A549 (cell line): ENCODE measurements at regions not wholly inside any gene's neighbourhood (a gene's known extent, or its start where the extent isn't known, plus 50 kb on each side); places are given as distances from the start of the nearest gene placed in this dataset.

Experiments
- ATAC-seq, 2 experiments: fragments of 200-7000 bp in 1 of 2; fragments of >200 bp in 1 of 2; cut with Nextera tagmentation in 1 of 2; cut with Tn5 transposase in 1 of 2; 3 replicates each; pipeline versions ENCODE4 v1.8.0 to v1.9.1; 2018 to 2020; ENCODE audit warnings: mild to moderate bottlenecking in 1 of 2, moderate library complexity in 1 of 2
- CTCF ChIA-PET: fragments of 300-600 bp; sonication (Branson Sonifier 250); formaldehyde crosslinking; extraction: SDS; loops from one replicate; lab custom pipeline; 2021; ENCODE audit warnings: antibody characterized with exemption, inconsistent platforms; lab: Yijun Ruan, JAX
- POLR2A ChIA-PET: fragments of 350-600 bp; formaldehyde crosslinking; extraction: SDS; loops from one replicate; lab custom pipeline; 2021; ENCODE audit warnings: antibody characterized with exemption, inconsistent platforms; lab: Yijun Ruan, JAX
- DNase-seq, 2 experiments: peaks; one replicate each; pipeline versions ENCODE4 v3.0.0 to v3.0.0-alpha.2; 2011 to 2016; ENCODE audit warnings: low read depth in 1 of 2, low spot score in 1 of 2
- FAIRE-seq: peaks from 2 replicates; lab custom pipeline; 2011; peaks lifted over from hg19 to GRCh38; lab: Jason Lieb, UNC
- H3K27ac ChIP-seq, 2 experiments: fragments of >200 bp; sonication (Bioruptor Twin); formaldehyde crosslinking; 3 replicates each; pipeline ENCODE4 v1.5.1; 2016 to 2017
- H3K4me1 ChIP-seq: fragments of >200 bp; sonication (Bioruptor Twin); formaldehyde crosslinking; 3 replicates; pipeline ENCODE4 v1.6.1; 2016
- H3K4me2 ChIP-seq: fragments of >200 bp; sonication (Bioruptor Twin); formaldehyde crosslinking; 3 replicates; pipeline ENCODE4 v1.6.1; 2016
- H3K4me3 ChIP-seq: fragments of >200 bp; sonication (Bioruptor Twin); formaldehyde crosslinking; 3 replicates; pipeline ENCODE4 v1.5.1; 2016
- H3K9me3 ChIP-seq: fragments of >200 bp; sonication (Bioruptor Twin); formaldehyde crosslinking; 3 replicates; pipeline ENCODE4 v1.6.1; 2016
- ATOH8 ChIP-seq: fragments of 250-450 bp; sonication (Bioruptor Pico); IDR thresholded peaks from 2 replicates; pipeline ENCODE4 v1.5.0; 2020; ENCODE audit warnings: low read depth, mild to moderate bottlenecking, moderate library complexity
- BCL3 ChIP-seq: fragments of >200 bp; sonication (Bioruptor Twin); formaldehyde crosslinking; IDR thresholded peaks from 3 replicates; pipeline ENCODE4 v1.6.1; 2016
- CEBPB ChIP-seq, 2 experiments: fragments of >200 bp in 1 of 2; sonication (Bioruptor Twin) in 1 of 2; formaldehyde crosslinking in 1 of 2; IDR thresholded peaks; 2 replicates each; pipeline ENCODE4 v1.6.1; 2012 to 2016
- EHMT2 ChIP-seq: fragments of 200-600 bp; sonication (generic); IDR thresholded peaks from 2 replicates; pipeline ENCODE4 v1.6.1; 2016; ENCODE audit warnings: antibody characterized with exemption, low read depth, mild to moderate bottlenecking, moderate library complexity
- FOSB ChIP-seq: fragments of 250-450 bp; sonication (Bioruptor Pico); IDR thresholded peaks from 2 replicates; pipeline ENCODE4 v1.5.0; 2020; ENCODE audit warnings: mild to moderate bottlenecking, moderate library complexity
- FOXS1 ChIP-seq: fragments of 250-450 bp; sonication (Bioruptor Pico); IDR thresholded peaks from 2 replicates; pipeline ENCODE4 v1.5.0; 2020; ENCODE audit warnings: mild to moderate bottlenecking, moderate library complexity
- GATA3 ChIP-seq: IDR thresholded peaks from 2 replicates; pipeline ENCODE4 v1.6.1; 2012; ENCODE audit warnings: borderline replicate concordance
- HES2 ChIP-seq: fragments of >200 bp; sonication (Bioruptor Twin); formaldehyde crosslinking; IDR thresholded peaks from 2 replicates; pipeline ENCODE4 v1.6.1; 2016
- HOXB13 ChIP-seq: fragments of 250-450 bp; sonication (Bioruptor Pico); IDR thresholded peaks from 2 replicates; pipeline ENCODE4 v1.5.0; 2020; ENCODE audit warnings: low read depth, mild to moderate bottlenecking, moderate library complexity
- JUNB ChIP-seq: fragments of >200 bp; sonication (Bioruptor Twin); formaldehyde crosslinking; IDR thresholded peaks from 2 replicates; pipeline ENCODE4 v1.6.1; 2016
- MAFK ChIP-seq: fragments of 450-650 bp; IDR thresholded peaks from 2 replicates; pipeline ENCODE4 v1.6.1; 2014; ENCODE audit not compliant: partially characterized antibody
- NR3C1 ChIP-seq: fragments of >200 bp; sonication (Bioruptor Twin); formaldehyde crosslinking; IDR thresholded peaks from 3 replicates; pipeline ENCODE4 v1.6.1; 2017
- POLR2A ChIP-seq: IDR thresholded peaks from 2 replicates; pipeline ENCODE4 v1.6.1; 2012; ENCODE audit warnings: mild to moderate bottlenecking, low read length
- RARB ChIP-seq: fragments of 250-450 bp; sonication (Bioruptor Pico); IDR thresholded peaks from 2 replicates; pipeline ENCODE4 v1.8.0; 2021; ENCODE audit warnings: mild to moderate bottlenecking, moderate library complexity
- RCOR1 ChIP-seq: fragments of 150-350 bp; IDR thresholded peaks from 2 replicates; pipeline ENCODE4 v1.6.1; 2014; ENCODE audit warnings: antibody characterized with exemption, low read length, low read depth
- REST ChIP-seq: fragments of 200-600 bp; sonication (generic); IDR thresholded peaks from 2 replicates; pipeline ENCODE4 v1.6.1; 2016; ENCODE audit warnings: antibody characterized with exemption, mild to moderate bottlenecking, moderate library complexity
- SMC3 ChIP-seq: fragments of >200 bp; sonication (Bioruptor Twin); formaldehyde crosslinking; IDR thresholded peaks from 3 replicates; pipeline ENCODE4 v1.6.1; 2018; ENCODE audit warnings: inconsistent platforms
- TFCP2L1 ChIP-seq: fragments of 250-450 bp; sonication (Bioruptor Pico); IDR thresholded peaks from 2 replicates; pipeline ENCODE4 v1.5.0; 2021; ENCODE audit warnings: mild to moderate bottlenecking
- WGBS: methylation state at CpG from one replicate; pipeline ENCODE4 v1.1.6; 2017; ENCODE audit errors: missing lambda C conversion rate; 5-methylcytosine and 5-hydroxymethylcytosine counted together
- TF ChIP-seq, protein P1 (sequence below): IDR thresholded peaks from 2 replicates; pipeline ENCODE4 v1.6.1; 2012
- TF ChIP-seq, protein P2 (sequence below): IDR thresholded peaks from 2 replicates; pipeline ENCODE4 v1.6.1; 2012

- no peak for TF ChIP-seq ATOH8 (CRISPR knock-in tag)
- TF ChIP-seq, protein P1, sequence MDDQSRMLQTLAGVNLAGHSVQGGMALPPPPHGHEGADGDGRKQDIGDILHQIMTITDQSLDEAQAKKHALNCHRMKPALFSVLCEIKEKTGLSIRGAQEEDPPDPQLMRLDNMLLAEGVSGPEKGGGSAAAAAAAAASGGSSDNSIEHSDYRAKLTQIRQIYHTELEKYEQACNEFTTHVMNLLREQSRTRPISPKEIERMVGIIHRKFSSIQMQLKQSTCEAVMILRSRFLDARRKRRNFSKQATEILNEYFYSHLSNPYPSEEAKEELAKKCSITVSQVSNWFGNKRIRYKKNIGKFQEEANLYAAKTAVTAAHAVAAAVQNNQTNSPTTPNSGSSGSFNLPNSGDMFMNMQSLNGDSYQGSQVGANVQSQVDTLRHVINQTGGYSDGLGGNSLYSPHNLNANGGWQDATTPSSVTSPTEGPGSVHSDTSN = no peak
Observed at GRCh38 chrY:7302306-7302705, 390.8 kb upstream of the AMELY start (continued).

GRCh38 chrY:7299960-7300359 lies 388.4 kb upstream of the AMELY start:
- no peak for TF ChIP-seq FOSB (CRISPR knock-in tag)
- TF ChIP-seq EHMT2 = no peak
- TF ChIP-seq NR3C1 = no peak
- TF ChIP-seq TFCP2L1 (CRISPR knock-in tag) = no peak
- no peak for TF ChIP-seq MAFK
- TF ChIP-seq REST = no peak
- TF ChIP-seq FOXS1 = no peak
- no peak for TF ChIP-seq HOXB13
- TF ChIP-seq RARB = no peak
- no peak for TF ChIP-seq HES2
- TF ChIP-seq JUNB = no peak
- TF ChIP-seq CEBPB (IDR thresholded peaks at IDR 0.05) = no peak
- TF ChIP-seq GATA3 = no peak
- no peak for TF ChIP-seq SMC3
- ATAC-seq (no peak), DNase-seq (no peak), FAIRE-seq (no peak)
- Histone ChIP-seq H3K4me2 (no peak overlapping the region), H3K4me1 (no peaks in the 10 kb centered on the region), H3K27ac (no peak overlapping the region), H3K4me3 (no peak overlapping the region), H3K9me3 (no peaks in the 10 kb centered on the region)
- CTCF ChIA-PET = no interaction called here
- 90% methylated on average over 3 of the region's 3 CpGs for WGBS
- POLR2A ChIA-PET = no interaction called here

DNA sequence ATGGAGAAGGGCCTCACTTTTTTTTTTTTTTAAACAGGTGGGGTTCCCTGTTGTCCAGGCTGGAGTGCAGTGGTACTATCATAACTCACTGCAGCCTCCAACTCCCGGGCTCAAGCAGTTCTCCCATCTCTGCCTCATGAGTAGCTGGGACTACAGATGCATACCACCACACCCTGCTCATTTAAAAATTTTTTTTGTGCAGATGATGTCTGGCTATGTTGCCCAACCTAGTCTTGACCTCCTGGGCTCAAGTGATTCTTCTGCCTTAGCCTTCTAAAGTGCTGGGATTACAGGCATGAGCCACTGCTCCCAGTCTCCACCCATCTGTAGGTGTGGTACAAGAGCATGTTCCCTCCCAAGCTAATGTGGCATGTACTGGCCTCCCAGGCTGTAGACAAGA lies 380.6 kb upstream of the AMELY start:
- no peak for FAIRE-seq
- no peak for ATAC-seq
- no peak for DNase-seq
- no peaks in the 10 kb centered on the region for H3K4me1 ChIP-seq
- WGBS = 100% methylated on average over 1 of the region's 1 CpG
- no peak overlapping the region for H3K27ac ChIP-seq
- POLR2A ChIA-PET = no interaction called here
- TF ChIP-seq RCOR1 (no peak), BCL3 (no peak), CEBPB (IDR thresholded peaks at IDR 0.05) (no peak), POLR2A (no peak), FOXS1 (no peak)
- TF ChIP-seq, protein P2, sequence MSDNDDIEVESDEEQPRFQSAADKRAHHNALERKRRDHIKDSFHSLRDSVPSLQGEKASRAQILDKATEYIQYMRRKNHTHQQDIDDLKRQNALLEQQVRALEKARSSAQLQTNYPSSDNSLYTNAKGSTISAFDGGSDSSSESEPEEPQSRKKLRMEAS = no peak
- H3K4me2 ChIP-seq = no peak overlapping the region
- CTCF ChIA-PET = no interaction called here
- H3K4me3 ChIP-seq = no peak overlapping the region
- H3K9me3 ChIP-seq = no peaks in the 10 kb centered on the region
